Left lung (tissue), 4 donors: ENCODE measurements at regions not wholly inside any gene's neighbourhood (a gene's known extent, or its start where the extent isn't known, plus 50 kb on each side); places are given as distances from the start of the nearest gene placed in this dataset.

Experiments used
- ATAC-seq: fragments of 200-7000 bp; cut with Tn5 transposase; one replicate; pipeline ENCODE4 v1.9.1; 2020; ENCODE audit warnings: moderate library complexity
- DNase-seq, 4 donors: peaks; one replicate each; pipeline ENCODE4 v3.0.0-alpha.2; 2013 to 2020
- H3K27ac ChIP-seq, 2 donors: fragments of 200-600 bp; sonication (generic) in 1 of 2; one replicate each; pipeline versions ENCODE4 v1.5.0 to v1.8.0; 2020 to 2021
- H3K27me3 ChIP-seq, 2 donors: fragments of 200-600 bp; sonication (generic) in 1 of 2; one replicate each; pipeline versions ENCODE4 v1.5.0 to v1.8.0; 2020 to 2021
- H3K36me3 ChIP-seq, 2 donors: fragments of 200-600 bp; sonication (generic) in 1 of 2; one replicate each; pipeline versions ENCODE4 v1.5.0 to v1.8.0; 2020 to 2021
- H3K4me1 ChIP-seq, 2 donors: fragments of 200-600 bp; one replicate each; pipeline ENCODE4 v1.8.0; 2021
- H3K4me3 ChIP-seq, 2 donors: fragments of 200-600 bp; sonication (generic) in 1 of 2; one replicate each; pipeline versions ENCODE4 v1.5.0 to v1.8.0; 2020 to 2021; ENCODE audit warnings: mild to moderate bottlenecking in 1 of 2
- H3K9me3 ChIP-seq, 2 donors: fragments of 200-600 bp; sonication (generic) in 1 of 2; one replicate each; pipeline versions ENCODE4 v1.5.0 to v1.8.0; 2020 to 2021
- CTCF ChIP-seq, 2 donors: fragments of 200-600 bp; sonication (generic) in 1 of 2; IDR thresholded peaks; one replicate each; pipeline versions ENCODE4 v1.5.0 to v1.8.0; 2021; ENCODE audit warnings: antibody characterized with exemption in 2 of 2
- intact Hi-C, 2 donors: fragments of 100-400 bp; cut with DNase I; formaldehyde crosslinking; loops; one replicate each; pipeline versions ENCODE4 v1.11.2 to v1.14.2; 2022
- donor health status: DM: no; HTN: yes; CAD: no.
- donor health status: DM: no; HTN: no; CAD: no.

- ATAC-seq (no peak), DNase-seq (peak in 2 of 4 donors; percentile 3 to 8)
- Histone ChIP-seq H3K9me3 (no peaks in the 10 kb centered on the region), H3K4me1 (no peaks in the 10 kb centered on the region), H3K36me3 (no peaks in the 10 kb centered on the region), H3K27ac (no peak overlapping the region), H3K27me3 (no peaks in the 10 kb centered on the region), H3K4me3 (no peak overlapping the region)
- no peak for TF ChIP-seq CTCF (IDR thresholded peaks at IDR 0.05)
- intact Hi-C loops, result no loop called here
Observed at GRCh38 chr5:105380126-105380525, 1817.5 kb upstream of the NUDT12 start.

- H3K9me3 ChIP-seq, result peaks cover 0 to 4% of the 10 kb centered on the region in 2 donors
- DNase-seq, result no peak
- H3K27me3 ChIP-seq, result no peaks in the 10 kb centered on the region
- H3K27ac ChIP-seq, result no peak overlapping the region
- TF ChIP-seq CTCF (IDR thresholded peaks at IDR 0.05), result no peak
- no peaks in the 10 kb centered on the region for H3K4me1 ChIP-seq
- ATAC-seq, result no peak
- no peaks in the 10 kb centered on the region for H3K36me3 ChIP-seq
- intact Hi-C loops, result no loop called here
- no peak overlapping the region for H3K4me3 ChIP-seq
Observed at GRCh38 chr5:105371169-105371568, 1808.6 kb upstream of the NUDT12 start.

GRCh38 chr5:105350486-105351140 is 1788.0 kb upstream of the NUDT12 start:
- ATAC-seq (no peak), DNase-seq (no peak)
- no peaks in the 10 kb centered on the region for H3K27me3 ChIP-seq
- H3K36me3 ChIP-seq, result no peaks in the 10 kb centered on the region
- no peak overlapping the region for H3K4me3 ChIP-seq
- no peak for TF ChIP-seq CTCF (IDR thresholded peaks at IDR 0.05)
- H3K27ac ChIP-seq, result no peak overlapping the region
- intact Hi-C loops, result no loop called here
- no peaks in the 10 kb centered on the region for H3K9me3 ChIP-seq
- no peaks in the 10 kb centered on the region for H3K4me1 ChIP-seq

- intact Hi-C loops, result no loop called here
Observed at GRCh38 chr5:105331558-105331957, 1769.0 kb upstream of the NUDT12 start.

GRCh38 chr5:105330185-105330584 is 1767.6 kb upstream of the NUDT12 start:
- no peaks in the 10 kb centered on the region for H3K27me3 ChIP-seq
- ATAC-seq (no peak), DNase-seq (no peak)
- no peaks in the 10 kb centered on the region for H3K36me3 ChIP-seq
- H3K27ac ChIP-seq, result no peak overlapping the region
- H3K4me1 ChIP-seq, result no peaks in the 10 kb centered on the region
- H3K9me3 ChIP-seq, result peaks cover 0 to 2% of the 10 kb centered on the region in 2 donors
- TF ChIP-seq CTCF (IDR thresholded peaks at IDR 0.05), result no peak
- intact Hi-C loops, result no loop called here
- no peak overlapping the region for H3K4me3 ChIP-seq

More at GRCh38 chr5:105331558-105331957, 1769.0 kb upstream of the NUDT12 start:
- no peaks in the 10 kb centered on the region for H3K4me1 ChIP-seq
- H3K27ac ChIP-seq, result no peak overlapping the region
- DNase-seq, result no peak
- H3K4me3 ChIP-seq, result no peak overlapping the region
- no peak for ATAC-seq
- H3K36me3 ChIP-seq, result no peaks in the 10 kb centered on the region
- no peak for TF ChIP-seq CTCF (IDR thresholded peaks at IDR 0.05)
- peaks cover 0 to 8% of the 10 kb centered on the region in 2 donors for H3K9me3 ChIP-seq
- H3K27me3 ChIP-seq, result no peaks in the 10 kb centered on the region
